NCI-H1436 (cell line): ENCODE measurements at regions not wholly inside any gene's neighbourhood (a gene's known extent, or its start where the extent isn't known, plus 50 kb on each side); places are given as distances from the start of the nearest gene placed in this dataset.
A peak's percentile ranks its signal among the peaks of the same experiment; 100 is the strongest.
"Not testable (repeated sequence)": the region's sequence is repeated elsewhere in the genome, so short reads cannot be mapped to it uniquely, and the experiment has no call there.

Source experiments
- DNase-seq: peaks from one replicate; lab custom pipeline; 2025; lab: John Stamatoyannopoulos, UW

DNA sequence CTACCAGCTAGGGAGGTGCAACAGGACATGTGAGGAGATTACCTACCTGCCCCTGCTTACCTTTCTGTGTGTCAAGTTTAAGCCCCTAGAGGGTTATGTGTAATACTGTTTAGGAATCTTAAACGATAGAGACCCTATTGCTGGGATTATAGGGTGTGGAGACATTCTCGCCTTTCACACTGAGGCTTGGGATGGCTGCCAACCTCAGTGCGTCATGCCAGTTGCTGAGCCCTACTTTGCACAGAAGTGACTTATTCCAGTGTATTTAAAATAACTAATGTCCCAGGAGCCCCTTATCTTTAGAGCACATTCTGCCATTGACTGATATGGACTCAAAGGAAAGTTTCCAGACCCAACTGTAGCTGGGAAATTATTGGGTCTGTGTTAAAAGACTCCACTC lies 76.6 kb upstream of the XPA start:
- no peak for DNase-seq

DNA sequence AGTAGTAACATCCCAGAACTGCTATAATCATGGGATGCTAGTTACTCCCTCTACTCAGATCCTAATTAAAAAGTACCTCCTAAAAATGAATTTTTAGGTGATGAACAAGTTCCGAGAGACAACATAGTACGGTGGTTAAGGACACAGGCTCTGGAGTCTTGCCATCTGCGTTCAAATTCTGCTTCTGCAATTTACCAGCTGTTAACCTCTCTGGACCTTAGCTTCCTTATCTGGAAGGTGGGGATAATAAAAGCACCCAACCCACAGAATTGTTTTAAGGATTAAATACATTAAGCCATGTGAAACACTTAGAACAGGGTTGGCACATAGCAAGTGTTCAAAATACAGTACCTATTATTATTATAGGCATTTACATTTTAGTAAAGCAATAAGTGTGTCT lies 77.5 kb upstream of the XPA start:
- DNase-seq: no peak

DNA sequence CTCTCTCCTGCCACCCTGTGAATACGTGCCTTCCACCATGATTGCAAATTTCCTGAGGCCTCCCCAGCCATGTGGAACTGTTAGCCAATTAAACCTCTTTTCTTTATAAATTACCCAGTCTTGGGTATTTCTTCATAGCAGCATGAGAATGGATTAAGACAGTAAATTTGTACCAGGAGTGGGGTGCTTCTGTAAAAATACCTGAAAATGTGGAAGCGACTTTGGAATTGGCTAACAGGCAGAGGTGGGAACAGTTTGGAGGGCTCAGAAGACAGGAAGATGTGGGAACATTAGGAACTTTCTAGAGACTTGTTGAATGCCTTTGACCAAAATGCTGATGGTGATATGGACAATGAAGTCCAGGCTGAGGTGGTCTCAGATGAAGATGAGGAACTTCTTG lies 74.3 kb upstream of the FOXE1 start:
- DNase-seq: not testable (repeated sequence)

DNA sequence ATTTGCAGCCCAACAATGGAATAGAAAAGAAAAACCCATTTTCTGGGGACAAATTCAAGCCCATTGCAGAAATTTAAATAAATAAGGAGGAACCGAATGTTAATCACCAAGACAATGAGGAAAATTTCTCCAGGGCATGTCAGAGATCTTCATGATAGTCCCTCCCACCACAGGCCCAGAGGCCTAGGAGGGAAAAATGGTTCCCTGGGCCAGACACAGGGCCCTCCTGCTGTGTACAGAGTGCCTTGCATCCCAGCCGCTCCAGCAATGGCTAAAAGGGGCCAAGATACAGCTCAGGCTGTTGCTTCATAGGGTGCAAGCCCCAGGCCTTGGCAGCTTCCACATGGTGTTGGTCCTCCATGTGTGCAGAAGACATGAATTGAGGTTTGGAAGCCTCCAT lies 73.4 kb upstream of the FOXE1 start:
- DNase-seq: no peak

GRCh38 chr9:97781902-97782301 lies 71.1 kb upstream of the FOXE1 start:
- no peak for DNase-seq

DNA sequence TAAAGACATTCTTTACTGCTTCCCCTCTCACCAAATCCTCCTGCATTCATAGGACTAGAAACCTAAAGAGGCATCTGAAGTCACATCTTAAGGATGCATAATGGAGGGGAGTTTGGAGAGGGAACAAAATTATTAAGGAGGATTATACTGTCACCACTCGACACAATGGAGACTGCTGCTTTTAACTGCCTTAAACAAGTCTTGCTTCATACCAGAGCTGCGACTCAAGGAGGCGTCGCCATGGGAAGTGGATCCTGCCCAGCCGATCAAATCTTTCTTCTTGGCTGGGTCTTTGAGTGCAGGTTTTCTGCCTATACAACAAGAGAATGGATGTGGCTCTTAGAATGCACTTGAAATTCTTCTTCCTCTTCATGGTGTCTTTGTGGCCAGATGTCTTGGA lies 66.7 kb upstream of the FOXE1 start:
- no peak for DNase-seq

- DNase-seq: no peak
Observed at GRCh38 chr9:97787551-97787950, 65.5 kb upstream of the FOXE1 start.

DNA sequence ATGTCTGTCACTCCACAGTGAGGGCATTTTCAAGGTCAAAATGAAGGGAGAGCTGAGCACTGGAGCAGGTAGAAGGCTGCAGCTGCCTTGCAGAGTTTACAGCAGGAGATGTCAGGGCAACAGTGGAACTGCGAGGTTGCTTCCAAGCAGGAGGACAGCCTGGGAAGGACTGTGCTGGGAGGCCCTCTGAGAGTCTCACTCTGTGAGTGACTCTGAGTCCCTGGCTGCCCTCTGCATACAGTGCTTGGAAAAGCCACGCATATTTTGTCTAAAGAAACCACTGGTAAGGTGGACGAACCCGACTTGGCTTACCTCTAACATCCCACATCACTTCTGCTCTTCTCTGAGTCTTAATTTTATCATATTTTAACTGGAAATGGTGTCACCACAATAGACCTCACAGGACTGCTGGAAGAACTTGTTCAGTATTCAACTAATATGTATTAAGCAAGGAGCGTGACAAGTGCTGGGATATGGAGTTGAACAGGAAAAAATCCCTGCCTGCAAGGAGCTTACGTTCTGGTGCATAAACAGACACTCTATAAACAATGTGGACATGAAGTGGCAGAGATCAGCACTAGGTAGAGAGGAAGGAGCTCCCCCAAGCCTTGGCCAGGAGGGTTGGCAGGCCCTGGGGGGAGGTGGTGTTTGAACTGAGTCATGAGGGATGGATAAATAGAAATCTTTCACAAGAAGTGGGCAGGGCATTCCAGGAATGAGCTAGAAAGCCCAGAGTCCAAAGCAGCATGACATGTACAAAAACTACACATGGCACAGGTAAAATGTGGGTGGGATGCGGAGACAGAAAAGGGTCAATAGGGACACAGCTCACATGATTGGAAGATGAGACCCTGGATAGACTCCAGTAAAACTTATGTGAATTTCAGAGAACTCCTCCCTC lies 64.0 kb upstream of the FOXE1 start:
- DNase-seq: no peak

GRCh38 chr9:97790542-97790941 lies 62.5 kb upstream of the FOXE1 start:
- DNase-seq: no peak

DNA sequence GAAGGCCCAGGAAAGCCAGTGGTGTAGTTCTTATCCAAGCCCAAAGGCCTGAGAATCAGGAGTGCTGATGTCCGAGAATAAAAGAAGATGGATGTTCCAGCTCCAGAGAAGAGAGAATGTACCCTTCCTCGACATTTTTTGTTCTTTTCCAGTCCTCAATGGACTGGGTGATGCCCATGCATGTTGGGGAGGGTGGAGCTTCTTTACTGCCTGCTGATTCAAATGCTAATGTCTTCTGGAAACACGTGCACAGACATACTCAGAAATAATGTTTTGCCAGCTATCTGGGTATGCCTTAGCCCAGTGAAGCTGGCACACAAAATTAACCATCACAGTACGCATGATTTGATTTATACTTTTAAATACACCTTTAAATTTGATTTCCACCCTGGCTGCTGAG lies 61.5 kb upstream of the FOXE1 start:
- no peak for DNase-seq

GRCh38 chr9:97793067-97793466 lies 60.0 kb upstream of the FOXE1 start:
- DNase-seq: no peak

DNA sequence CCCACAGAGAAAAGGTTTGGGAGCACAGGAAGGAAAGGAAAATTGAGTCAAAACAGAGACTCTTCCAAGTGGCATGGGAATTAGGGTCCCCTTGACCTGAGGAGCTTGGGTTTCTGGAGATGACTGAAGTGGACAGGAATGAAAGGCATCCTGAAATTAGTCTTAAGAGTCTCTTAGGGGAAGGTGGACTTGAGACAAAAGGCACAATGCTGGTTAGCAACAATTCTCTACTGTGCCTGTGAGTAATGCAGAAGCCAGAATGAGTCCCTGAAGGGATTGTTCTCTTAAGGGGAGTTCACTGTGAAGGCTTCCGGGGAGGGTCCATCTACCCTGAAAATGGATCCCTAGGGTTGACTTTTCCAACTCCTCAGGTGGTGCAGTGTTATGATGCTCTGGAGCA lies 58.4 kb upstream of the FOXE1 start:
- no peak for DNase-seq

- not testable (repeated sequence) for DNase-seq
Observed at GRCh38 chr9:97796176-97796575, 56.9 kb upstream of the FOXE1 start.

DNA sequence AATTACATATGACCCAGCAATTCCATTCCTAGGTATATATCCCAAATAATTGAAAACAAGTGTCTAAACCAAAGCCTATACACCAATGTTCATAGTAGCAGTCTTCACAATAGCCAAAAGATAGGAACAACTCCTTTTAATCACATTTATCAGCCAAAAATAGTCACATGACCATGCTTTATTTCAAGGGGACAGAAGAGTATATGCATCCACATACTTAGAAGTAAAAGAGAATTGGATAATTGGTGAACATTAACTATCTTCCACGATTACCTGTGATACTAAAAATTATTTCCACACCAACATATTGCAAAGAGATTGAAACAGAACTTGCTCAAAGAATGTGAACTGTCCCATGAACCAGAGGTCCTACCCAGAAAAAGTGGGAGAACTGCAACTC lies 51.8 kb upstream of the FOXE1 start:
- no peak for DNase-seq

DNA sequence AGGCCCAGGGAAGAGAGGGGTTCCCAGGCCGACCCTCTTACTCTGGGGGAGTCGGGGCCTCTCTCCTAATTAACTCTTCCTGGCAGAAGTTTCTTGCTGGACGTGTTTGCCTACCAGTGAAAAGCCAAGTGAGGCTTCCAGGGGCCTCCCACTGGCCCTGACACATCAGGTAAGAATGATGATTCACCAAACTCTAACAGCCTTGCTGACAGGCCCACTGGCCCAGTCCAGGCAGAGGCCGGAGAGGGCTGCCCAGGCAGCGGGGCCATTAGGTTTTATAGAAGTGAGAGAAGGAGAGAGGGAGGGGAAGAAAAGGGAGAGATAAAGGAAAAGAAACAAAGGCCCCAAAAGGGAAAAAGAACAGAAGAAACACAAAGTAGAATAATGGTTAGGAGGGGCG lies 50.8 kb upstream of the FOXE1 start:
- no peak for DNase-seq

DNA sequence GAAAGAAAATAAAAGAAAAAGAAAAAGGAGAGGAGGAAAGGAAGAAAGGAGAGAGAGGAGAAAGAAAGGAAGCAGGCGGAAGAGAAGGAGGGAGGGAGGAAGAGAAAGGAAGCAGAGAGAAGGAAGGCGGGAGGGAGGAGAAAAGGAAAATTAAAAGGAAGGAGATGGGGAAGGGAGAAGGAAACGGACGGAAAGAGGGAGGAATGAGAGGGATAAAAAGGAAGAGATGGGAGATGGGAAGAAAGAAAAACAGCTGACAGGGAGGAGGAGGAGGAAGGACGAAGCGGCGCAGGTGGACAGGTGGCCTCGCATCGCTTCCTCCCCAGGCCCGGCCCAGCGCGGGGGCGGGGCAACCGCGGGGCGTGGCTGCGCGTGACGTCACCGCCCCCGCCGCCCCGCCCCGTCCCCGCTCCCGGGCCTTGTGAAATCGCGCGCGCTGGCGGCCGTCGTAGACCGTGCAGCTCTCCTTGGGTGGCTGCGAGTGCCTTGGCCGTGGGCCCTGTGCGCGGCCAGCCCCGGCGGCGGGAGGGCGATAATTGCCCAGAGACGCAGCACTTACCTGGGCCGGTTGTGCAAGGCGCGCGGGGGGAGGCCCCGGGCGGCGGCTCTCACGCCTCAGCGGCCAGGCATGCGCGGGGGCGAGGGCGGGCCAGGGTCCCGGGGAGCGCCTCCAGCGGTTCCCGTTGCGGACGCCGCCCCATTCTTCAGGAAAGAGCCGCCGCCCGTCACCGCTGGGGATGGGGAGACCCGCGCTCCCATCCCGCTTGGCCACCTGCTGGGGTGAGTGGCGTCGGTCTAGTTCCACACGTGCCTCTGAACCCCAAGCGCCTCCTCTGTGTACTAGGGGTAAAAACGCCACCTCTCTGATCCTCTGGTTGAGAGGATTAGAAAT lies 49.6 kb upstream of the FOXE1 start:
- peak; percentile 61 for DNase-seq
